ENCODE measurements at regions not wholly inside any gene's neighbourhood (a gene's known extent, or its start where the extent isn't known, plus 50 kb on each side); places are given as distances from the start of the nearest gene placed in this dataset.
"Not testable (repeated sequence)": the region's sequence is repeated elsewhere in the genome, so short reads cannot be mapped to it uniquely, and the experiment has no call there.

GRCh38 chr21:27058673-27059605 is 92.1 kb upstream of the ADAMTS5 start:
- no peak for DNase-seq

- DNase-seq: no peak
Measured at GRCh38 chr21:27057997-27058396, 91.1 kb upstream of the ADAMTS5 start.

GRCh38 chr21:27047658-27048314 is 80.9 kb upstream of the ADAMTS5 start:
- DNase-seq: no peak

GRCh38 chr21:27047283-27047657 is 80.4 kb upstream of the ADAMTS5 start:
- no peak for DNase-seq

- no peak for DNase-seq
Measured at GRCh38 chr21:27045281-27045985, 78.5 kb upstream of the ADAMTS5 start.

GRCh38 chr21:27043377-27043776 is 76.5 kb upstream of the ADAMTS5 start:
- DNase-seq: no peak

GRCh38 chr21:27040738-27041469 is 74.0 kb upstream of the ADAMTS5 start:
- no peak for DNase-seq

GRCh38 chr21:27036736-27037301 is 69.9 kb upstream of the ADAMTS5 start:
- DNase-seq: no peak

- no peak for DNase-seq
Measured at GRCh38 chr21:27035791-27036190, 68.9 kb upstream of the ADAMTS5 start.

- DNase-seq: no peak
Measured at GRCh38 chr21:27034796-27035195, 67.9 kb upstream of the ADAMTS5 start.

- no peak for DNase-seq
Measured at GRCh38 chr21:27033471-27033870, 66.6 kb upstream of the ADAMTS5 start.

GRCh38 chr21:27026501-27026900 is 59.6 kb upstream of the ADAMTS5 start:
- DNase-seq: no peak

GRCh38 chr21:27025708-27026107 is 58.8 kb upstream of the ADAMTS5 start:
- DNase-seq: not testable (repeated sequence)

GRCh38 chr21:27024971-27025370 is 58.1 kb upstream of the ADAMTS5 start:
- no peak for DNase-seq

GRCh38 chr21:27024301-27024700 is 57.4 kb upstream of the ADAMTS5 start:
- no peak for DNase-seq

- DNase-seq: no peak
Measured at GRCh38 chr21:27023186-27023585, 56.3 kb upstream of the ADAMTS5 start.

- DNase-seq: no peak
Measured at GRCh38 chr21:27021801-27022200, 54.9 kb upstream of the ADAMTS5 start.

- no peak for DNase-seq
Measured at GRCh38 chr21:27021046-27021445, 54.2 kb upstream of the ADAMTS5 start.

- DNase-seq: no peak
Measured at GRCh38 chr21:27017246-27017645, 50.4 kb upstream of the ADAMTS5 start.
